ENCODE measurements at regions not wholly inside any gene's neighbourhood (a gene's known extent, or its start where the extent isn't known, plus 50 kb on each side); places are given as distances from the start of the nearest gene placed in this dataset.

GRCh38 chr7:109997837-109998236 is 1093.1 kb upstream of the LRRN3 start:
- ATAC-seq (ENCODE audit: low read depth) (no peak), DNase-seq (no peak)
- no peaks in the 10 kb centered on the region for H3K4me1 ChIP-seq (ENCODE audit: control insufficient read depth, insufficient read depth, low read length)
- no peaks in the 10 kb centered on the region; the same call in 1 of the 2 replicates for H3K9me1 ChIP-seq (ENCODE audit: insufficient read depth, low read length)
- no peak overlapping the region for H4K8ac ChIP-seq (ENCODE audit: low read depth in 2 of 2, low read length in 2 of 2)
- no peak overlapping the region for H3K4me3 ChIP-seq (ENCODE audit: insufficient read depth, low read depth, low read length)
- no peaks in the 10 kb centered on the region for H3K79me1 ChIP-seq (ENCODE audit: low read depth in 1 of 2, low read length in 2 of 2)
- no peak overlapping the region for H4K91ac ChIP-seq (ENCODE audit: insufficient read depth, low read depth, low read length)
- H2BK20ac ChIP-seq (ENCODE audit: low read depth, low read length): no peak overlapping the region
- ChIA-PET CTCF (no interaction called here), POLR2A (ENCODE audit: unreplicated experiment) (no interaction called here)
- no peak overlapping the region for H3K18ac ChIP-seq (ENCODE audit: low read depth, low read length)
- no peak overlapping the region for H3K56ac ChIP-seq (ENCODE audit: extremely low read depth, insufficient read depth, low read length)
- H3K9ac ChIP-seq (ENCODE audit: low read depth, low read length): no peak overlapping the region
- intact Hi-C loops (cut with micrococcal nuclease): no loop called here
- H3K9me3 ChIP-seq (ENCODE audit: control insufficient read depth, insufficient read depth, low read length): no peaks in the 10 kb centered on the region
- dilution Hi-C loops (cut with HindIII; ENCODE audit: low sequenced_read_pairs, unreplicated experiment): no loop called here
- H4K20me1 ChIP-seq (ENCODE audit: insufficient read depth, low read length): no peaks in the 10 kb centered on the region
- in situ Hi-C loops (cut with MboI; ENCODE audit: low sequenced_read_pairs): no loop called here
- H2AFZ ChIP-seq (replicated peaks; ENCODE audit: low read length, poor library complexity): no peak overlapping the region
- no peak overlapping the region for H2BK15ac ChIP-seq (ENCODE audit: low read depth, low read length)
- no peak overlapping the region for H3K23ac ChIP-seq (ENCODE audit: low read depth, low read length)
- H3K36me3 ChIP-seq (ENCODE audit: control insufficient read depth, insufficient read depth, low read length): no peaks in the 10 kb centered on the region
- H2BK120ac ChIP-seq (ENCODE audit: low read depth, low read length): no peak overlapping the region
- no peak overlapping the region for H4K5ac ChIP-seq (ENCODE audit: low read depth, low read length)
- no peak overlapping the region for H3K14ac ChIP-seq (replicated peaks; ENCODE audit: low read depth, low read length)
- TF ChIP-seq MXI1 (IDR thresholded peaks at IDR 0.05; ENCODE audit: borderline replicate concordance, low read depth, low read length) (no peak), BHLHE40 (IDR thresholded peaks at IDR 0.05; ENCODE audit: low read depth, low read length) (no peak), RAD21 (IDR thresholded peaks at IDR 0.05; ENCODE audit: low read length) (no peak), POLR2A (IDR thresholded peaks at IDR 0.05; ENCODE audit: low read depth, low read length) (no peak), MAFK (IDR thresholded peaks at IDR 0.05; ENCODE audit: low read depth, low read length) (no peak), RFX5 (IDR thresholded peaks at IDR 0.05; ENCODE audit: low read depth, low read length) (no peak), CHD1 (IDR thresholded peaks at IDR 0.05; ENCODE audit: low read depth, low read length) (no peak), CTCF (conservative IDR thresholded peaks at IDR 0.05; ENCODE audit: low read depth, low read length) (no peak), NFE2L2 (IDR thresholded peaks at IDR 0.05; ENCODE audit: low read depth, low read length) (no peak), CEBPB (IDR thresholded peaks at IDR 0.05; ENCODE audit: low read depth, low read length) (no peak), RCOR1 (IDR thresholded peaks at IDR 0.05; ENCODE audit: insufficient replicate concordance, low read length) (no peak)
- H2AK9ac ChIP-seq (replicated peaks; ENCODE audit: low read depth, low read length, poor library complexity): no peak overlapping the region
- no peak overlapping the region for H3K27ac ChIP-seq (ENCODE audit: insufficient read depth, low read length)
- H3K27me3 ChIP-seq (ENCODE audit: control insufficient read depth, insufficient read depth, low read length): no peaks in the 10 kb centered on the region
- no peak overlapping the region for H2BK5ac ChIP-seq (ENCODE audit: low read depth, low read length, poor library complexity, severe bottlenecking)
- H3K4me2 ChIP-seq (ENCODE audit: low read depth, low read length): no peak overlapping the region
- H2AK5ac ChIP-seq (ENCODE audit: low read depth, low read length): no peak overlapping the region
- WGBS, 2 experiments (ENCODE audit: extremely low coverage in 2 of 2, insufficient read length in 1 of 2): no CpG with 5 or more reads among the region's 2 CpGs
- no TSS peak for BruUV-seq (replicated peaks)
- H3K4ac ChIP-seq (ENCODE audit: low read depth, low read length): no peak overlapping the region
